DMS153 treated with DMSO at 0.1 percent for 48 hours (cell line): ENCODE measurements at regions not wholly inside any gene's neighbourhood (a gene's known extent, or its start where the extent isn't known, plus 50 kb on each side); places are given as distances from the start of the nearest gene placed in this dataset.
"Not testable (repeated sequence)": the region's sequence is repeated elsewhere in the genome, so short reads cannot be mapped to it uniquely, and the experiment has no call there.

ENCODE experiments used
- DNase-seq: peaks from one replicate; lab custom pipeline; 2025; ENCODE audit not compliant: unreplicated experiment; lab: John Stamatoyannopoulos, UW

DNA sequence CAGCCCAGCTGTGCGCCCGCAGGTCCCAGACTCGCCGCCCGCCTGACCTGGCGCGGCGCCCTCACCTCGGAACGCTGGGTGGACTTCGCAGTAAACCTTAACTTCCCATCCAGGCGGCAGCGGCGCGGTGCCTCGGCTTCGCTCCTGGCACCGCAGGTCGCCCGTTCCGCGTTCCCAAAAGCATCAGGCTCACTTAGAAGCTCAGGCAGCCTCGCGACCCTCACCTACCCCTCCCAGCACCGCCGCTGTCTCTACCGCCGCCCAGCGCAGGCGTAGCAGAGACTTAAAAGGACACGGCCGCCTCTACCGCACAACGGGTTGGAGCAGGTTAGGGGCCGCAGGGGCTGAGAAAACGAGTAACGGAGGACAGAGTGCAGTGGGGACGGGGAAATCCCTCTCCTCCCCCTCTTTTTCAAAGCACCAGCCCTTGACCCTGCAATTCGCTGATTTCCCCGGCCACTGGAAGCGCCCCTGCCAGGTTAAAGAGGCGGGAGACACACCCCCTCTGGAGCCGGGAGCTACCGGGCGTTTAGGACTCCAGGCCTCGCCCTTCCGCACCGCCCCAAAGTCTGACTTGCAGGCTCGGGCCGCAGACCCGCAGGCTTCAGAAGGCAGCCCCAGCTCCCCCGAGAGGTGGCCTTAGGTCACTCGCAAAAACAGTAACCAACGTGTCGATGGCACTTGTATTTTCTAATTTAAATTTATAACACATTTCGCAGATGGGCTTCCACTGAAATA, 328.5 kb downstream of the FAM72C start:
- no peak for DNase-seq

DNA sequence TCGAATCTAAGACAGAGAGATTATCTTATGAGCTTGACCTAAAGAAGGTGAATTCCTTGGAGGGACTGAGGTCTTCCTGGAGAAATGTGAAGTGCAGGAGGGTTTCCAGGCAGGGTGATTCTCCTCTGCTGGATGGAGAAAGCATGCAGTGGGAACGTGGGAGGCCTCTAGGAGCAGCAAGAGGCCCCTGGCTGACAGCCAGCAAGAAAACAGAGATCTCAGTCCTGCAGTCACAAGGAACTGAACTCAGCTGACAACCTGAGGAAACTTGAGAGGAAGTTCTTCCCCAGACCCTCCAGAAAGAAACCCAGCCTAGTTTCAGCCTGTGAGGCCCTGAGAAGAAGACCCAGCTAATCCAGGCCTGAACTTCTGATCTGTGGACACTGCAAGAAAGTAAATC, 345.9 kb downstream of the FAM72C start:
- DNase-seq = no peak

DNA sequence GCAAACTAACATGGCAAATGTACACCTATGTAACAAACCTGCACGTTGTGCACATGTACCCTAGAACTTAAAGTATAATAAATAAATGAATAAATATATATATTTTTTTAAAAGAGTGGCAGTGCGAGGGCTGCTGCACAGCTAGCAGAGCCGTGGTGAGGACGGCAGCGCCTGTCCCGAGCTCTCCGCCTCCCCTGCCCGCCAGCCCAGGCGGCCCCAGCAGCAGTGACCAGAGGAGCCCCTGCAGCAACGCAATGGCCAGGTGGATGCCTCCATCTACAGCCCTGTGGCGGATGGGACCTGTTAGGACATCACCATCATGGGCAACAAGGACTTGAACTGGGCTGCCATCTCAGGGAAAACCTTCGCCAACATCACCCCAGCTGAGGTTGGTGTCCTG, 351.9 kb downstream of the FAM72C start:
- DNase-seq = no peak

DNA sequence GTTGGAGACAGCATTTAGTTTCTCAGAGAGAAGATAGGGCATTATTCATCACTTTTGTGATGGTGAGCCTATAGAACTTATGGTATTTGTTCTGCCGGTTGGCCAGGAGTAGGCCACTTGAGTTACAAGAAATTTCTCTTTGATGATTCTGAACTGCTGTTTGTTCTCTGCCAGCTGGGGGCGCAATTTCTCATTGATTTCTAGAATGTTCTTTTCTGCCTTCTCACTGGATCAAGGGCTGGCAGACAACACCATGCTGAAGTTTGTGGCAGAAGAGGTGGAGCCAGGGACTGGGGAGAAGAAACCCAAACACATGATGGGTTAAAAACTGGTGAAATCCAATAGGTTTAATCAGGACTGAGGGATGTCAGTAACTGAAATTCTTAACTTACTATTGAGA, 360.6 kb downstream of the FAM72C start:
- DNase-seq = no peak

DNA sequence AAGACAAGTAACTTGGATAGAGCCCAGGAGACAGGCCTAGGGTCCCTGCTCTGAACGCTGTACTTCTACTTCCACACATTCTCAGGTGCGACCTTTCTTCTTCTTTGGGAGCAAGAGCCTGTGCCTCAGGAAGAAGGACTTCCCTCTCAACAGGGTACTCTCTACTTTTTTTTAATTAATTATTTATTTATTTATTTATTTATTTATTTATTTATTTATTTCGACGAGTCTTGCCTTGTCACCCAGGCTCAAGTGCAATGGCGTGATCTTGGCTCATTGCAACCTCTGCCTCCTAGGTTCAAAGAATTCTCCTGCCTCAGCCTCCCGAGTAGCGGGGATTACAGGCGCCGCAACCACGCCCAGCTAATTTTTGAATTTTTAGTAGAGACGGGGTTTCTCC, 361.6 kb downstream of the FAM72C start:
- no peak for DNase-seq

DNA sequence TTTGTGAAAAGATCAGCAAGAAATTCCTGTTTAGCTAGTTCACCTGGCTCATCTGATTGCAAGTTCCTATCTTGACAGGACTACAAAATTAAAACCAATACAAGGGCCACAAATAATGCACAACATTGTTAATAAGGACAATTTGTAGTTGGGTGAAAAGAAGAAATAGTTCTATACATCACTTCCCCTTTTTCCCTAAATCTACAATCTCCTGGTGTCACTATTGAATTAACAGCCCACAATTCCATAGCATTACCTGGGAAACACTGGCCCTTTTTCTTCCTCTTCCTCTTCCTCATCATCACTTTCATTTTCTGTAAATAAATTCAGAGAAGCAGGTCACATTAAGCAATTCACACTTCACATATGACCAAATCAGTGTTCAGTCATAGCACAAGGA, 366.9 kb downstream of the FAM72C start:
- no peak for DNase-seq

DNA sequence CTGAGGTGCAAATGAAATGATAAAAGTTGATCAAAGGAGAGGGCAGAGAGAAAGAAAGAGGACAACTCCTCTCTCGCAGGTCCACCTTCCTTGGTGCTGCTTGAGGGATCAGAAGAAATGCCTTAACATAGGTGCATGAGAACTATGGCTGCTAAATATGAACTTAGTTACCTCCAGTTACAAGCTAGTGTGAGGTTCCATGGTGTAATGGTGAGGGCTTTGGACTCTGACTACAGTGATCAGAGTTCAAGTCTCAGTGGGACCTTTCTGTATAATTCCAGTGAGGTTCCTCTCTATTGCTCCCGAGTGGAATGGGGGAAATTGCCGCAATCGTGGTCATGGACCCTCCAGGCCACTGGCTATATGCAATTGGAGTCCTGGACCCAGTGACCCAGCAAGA, 387.3 kb downstream of the FAM72C start:
- DNase-seq = no peak

DNA sequence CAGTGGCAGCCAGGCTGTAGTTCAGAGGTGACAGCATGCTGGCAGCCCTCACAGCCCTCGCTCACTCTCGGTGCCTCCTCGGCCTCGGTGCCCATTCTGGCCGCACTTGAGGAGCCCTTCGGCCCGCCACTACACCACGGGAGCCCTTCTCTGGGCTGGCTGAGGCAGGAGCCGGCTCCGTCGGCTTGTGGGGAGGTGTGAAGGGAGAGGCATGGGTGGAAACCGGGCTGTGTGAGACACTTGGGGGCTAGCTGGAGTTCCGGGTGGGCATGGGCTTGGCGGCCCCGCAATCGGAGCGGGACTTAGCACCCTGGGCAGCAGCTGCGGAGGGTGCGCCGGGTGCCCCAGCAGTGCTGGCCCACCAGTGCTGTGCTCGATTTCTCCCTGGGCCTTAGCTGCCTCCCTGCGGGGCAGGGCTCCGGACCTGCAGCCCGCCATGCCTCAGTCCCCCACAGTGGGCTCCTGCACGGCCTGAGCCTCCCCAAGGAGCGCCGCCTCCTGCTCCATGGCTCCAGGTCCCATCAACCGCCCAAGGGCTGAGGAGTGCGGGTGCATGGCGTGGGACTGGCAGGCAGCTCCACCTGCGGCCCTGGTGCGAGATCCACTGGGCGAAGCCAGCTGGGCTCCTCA, 396.8 kb downstream of the FAM72C start:
- DNase-seq = no peak

DNA sequence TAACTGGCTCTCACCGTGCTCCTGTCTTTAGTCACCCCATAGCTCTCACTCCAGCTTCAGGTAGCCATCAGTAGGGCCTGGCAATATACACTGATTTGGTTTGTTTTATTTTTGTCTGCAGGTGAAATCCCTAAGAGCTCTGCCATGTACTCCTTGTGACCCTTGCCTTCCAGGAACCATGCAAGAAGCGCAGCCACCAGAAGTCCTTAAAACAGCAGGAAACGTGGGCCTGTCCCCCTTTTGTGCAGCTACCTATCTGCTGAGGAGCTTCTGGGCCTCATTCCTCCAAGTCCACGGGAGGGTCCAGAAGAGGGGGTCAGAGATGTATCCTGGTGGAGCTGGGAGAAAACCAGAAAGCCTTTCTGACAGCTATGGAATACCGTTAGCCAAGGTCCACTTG, 399.1 kb downstream of the FAM72C start:
- DNase-seq = not testable (repeated sequence)

DNA sequence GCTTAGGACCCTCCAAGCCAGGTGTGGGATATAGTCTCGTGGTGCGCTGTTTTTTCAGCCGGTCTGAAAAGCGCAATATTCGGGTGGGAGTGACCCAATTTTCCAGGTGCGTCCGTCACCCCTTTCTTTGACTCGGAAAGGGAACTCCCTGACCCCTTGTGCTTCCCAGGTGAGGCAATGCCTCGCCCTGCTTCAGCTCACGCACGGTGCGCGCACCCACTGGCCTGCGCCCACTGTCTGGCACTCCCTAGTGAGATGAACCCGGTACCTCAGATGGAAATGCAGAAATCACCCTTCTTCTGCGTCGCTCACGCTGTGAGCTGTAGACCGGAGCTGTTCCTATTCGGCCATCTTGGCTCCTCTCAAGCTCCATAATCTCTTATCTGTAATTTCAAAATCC, 408.0 kb downstream of the FAM72C start:
- not testable (repeated sequence) for DNase-seq

DNA sequence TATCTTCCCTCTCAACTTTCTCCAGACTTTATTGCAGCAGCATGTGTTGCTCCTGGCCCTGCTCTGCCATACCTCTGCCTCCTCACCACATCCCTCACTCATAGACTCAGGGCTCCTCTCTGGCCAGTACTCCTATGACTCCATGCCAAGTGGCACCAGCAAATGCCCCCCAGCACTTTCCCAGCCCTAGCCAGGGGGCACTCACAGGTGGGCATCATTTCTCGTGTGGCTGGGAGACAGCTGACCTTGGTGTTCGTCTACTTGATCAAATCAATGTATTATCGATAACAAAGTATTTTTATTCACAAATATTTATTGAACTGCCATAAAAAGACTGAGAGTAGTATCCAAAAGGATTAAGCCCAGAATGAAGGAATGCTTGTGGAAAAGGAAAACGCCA, 418.2 kb downstream of the FAM72C start:
- no peak for DNase-seq

DNA sequence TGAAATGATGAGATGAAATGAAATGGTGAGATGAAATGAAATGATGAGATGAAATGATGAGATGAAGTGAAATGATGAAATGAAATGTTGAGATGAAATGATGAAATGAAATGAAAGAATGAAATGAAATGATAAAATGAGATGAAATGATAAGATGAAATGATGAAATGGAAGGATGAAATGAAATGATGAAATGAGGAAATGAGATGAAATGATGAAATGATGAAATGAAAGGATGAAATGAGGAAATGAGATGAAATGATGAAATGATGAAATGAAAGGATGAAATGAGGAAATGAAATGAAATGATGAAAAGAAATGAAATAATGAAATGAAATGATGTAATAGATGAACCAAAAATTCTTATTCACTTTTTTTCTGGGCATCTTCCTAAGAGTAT, 467.1 kb downstream of the FAM72C start:
- not testable (repeated sequence) for DNase-seq

DNA sequence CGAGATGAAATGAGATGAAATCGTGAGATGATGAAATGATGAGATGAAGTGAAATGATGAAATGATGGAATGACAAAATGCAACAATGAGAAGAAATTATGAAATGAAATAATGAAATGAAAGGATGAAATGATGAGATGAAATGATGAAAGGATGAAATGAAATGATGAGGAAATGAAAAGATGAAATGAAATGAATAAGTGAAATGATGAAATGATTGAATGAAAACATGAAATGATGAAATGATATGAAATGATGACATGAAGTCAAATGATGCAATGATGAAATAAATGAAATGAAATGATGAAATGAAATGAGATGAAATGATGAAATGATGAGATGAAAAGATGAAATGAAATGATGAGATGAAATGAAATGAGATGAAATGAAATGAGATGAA, 467.7 kb downstream of the FAM72C start:
- DNase-seq = not testable (repeated sequence)

DNA sequence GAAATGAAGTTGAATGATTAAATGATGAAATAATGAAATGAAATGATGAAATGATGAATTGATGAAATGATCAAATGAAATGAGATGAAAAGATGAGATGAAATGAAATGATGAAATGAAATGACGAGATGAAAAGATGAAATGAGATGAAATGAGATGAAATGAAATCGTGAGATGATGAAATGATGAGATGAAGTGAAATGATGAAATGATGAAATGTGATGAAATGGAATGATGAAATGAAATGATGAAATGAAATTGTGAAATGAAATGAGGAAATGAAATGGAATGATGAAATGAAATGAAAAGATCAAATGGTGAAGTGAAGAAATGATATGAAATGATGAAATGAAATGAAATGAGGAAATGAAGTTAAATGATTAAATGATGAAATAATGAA, 468.7 kb downstream of the FAM72C start:
- not testable (repeated sequence) for DNase-seq

DNA sequence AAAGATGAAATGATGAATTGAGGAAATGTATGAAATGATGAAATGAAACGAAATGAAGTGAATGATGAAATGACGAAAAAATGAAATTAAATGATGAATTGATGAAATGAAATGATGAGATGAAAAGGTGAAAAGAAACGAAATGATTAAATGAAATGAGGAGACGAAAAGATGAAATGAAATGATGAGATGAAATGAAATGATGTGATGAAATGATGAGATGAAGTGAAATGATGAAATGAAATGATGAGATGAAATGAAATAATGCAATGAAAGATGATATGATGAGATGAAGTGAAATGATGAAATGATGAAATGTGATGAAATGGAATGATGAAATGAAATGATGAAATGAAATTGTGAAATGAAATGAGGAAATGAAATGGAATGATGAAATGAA, 469.7 kb downstream of the FAM72C start:
- DNase-seq = not testable (repeated sequence)

DNA sequence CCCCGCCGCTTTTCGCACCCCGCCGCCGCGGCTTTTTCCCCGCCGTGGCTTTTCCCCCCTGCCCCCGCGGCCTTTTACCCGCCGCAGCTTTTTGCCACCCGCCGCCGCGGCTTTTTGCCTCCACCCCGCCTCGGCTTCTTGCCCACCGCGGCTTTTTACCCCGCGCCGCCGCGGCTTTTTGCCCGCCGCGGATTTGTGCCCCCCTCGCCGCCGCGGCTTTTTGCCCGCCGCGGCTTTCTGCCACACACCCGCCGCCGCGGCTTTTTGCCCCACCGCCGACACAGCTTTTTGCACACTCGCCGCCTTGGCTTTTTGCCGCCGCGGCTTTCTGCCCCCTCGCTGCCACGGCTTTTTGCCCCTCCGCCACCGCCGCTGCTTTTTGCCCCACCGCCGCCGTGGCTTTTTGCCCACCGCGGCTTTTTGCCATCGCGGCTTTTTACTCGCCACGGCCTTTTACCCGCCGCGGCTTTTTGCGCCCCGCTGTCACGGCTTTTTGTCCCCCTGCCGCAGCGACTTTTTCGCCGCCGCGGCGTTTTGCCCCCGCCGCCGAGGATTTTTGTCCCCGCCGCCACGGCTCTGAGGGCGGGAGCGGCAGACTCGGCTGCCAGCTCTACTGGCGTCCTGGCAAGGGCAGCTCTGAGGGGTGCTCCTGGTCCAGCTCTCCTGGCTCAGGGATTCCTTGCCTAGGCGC, 473.6 kb downstream of the FAM72C start:
- not testable (repeated sequence) for DNase-seq

DNA sequence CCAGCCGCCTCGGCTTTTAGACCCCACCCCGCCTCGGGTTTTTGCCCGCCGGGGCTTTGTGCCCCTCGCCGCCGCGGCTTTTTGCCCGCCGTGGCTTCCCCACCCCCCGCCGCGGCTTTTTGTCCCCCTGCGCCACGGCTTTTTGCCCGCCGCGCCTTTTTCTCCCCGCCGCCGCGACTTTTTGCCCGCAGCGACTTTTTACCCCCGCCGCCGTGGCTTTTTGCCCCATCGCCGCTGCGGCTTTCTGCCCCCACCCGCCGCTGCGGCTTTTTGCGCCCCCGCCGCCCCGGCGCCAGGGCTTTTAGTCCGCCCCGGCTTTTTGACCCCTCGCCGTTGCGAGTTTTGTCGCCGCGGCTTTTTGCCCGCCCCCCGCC, 474.4 kb downstream of the FAM72C start:
- no peak for DNase-seq

DNA sequence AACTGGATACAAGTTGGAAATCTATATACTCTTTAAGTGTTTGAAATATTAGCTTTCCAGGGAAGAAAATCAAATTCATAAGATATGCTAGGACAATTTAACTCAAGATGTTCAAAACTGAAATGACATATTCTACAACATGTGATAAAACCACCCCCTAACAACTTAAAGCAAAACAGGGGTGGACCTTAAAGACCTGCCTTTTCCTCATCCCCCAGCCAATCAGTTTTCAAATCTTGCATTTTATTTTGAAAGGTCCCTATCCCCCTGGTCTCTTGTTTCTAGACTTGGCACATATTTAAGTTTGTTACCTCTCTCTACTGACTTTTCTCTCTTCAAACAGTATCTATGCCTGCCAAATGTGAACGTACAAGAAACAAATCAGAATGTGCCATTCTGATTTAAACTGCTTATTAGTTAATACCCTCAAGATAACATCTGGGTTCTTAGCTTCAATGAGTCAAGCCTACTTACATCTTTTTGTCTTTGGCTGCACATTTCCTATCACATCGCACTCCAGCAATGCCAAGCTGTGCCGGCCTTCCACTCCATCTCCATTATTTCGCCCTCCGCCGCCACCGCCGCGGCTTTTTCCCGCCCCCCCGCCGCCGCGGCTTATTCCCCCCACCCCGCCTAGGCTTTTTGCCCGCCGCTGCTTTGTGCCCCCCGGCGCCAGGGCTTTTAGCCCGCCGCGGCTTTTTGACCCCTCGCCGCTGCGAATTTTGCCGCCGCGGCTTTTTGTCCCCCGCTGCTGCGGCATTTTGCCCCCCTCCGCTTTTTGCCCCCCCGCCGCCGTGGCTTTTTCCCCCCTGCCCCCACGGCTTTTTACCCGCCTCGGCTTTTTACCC, 475.0 kb downstream of the FAM72C start:
- not testable (repeated sequence) for DNase-seq
